Endothelial cell of umbilical vein (primary cell): ENCODE measurements at regions not wholly inside any gene's neighbourhood (a gene's known extent, or its start where the extent isn't known, plus 50 kb on each side); places are given as distances from the start of the nearest gene placed in this dataset.

Experiments
- BruUV-seq: library from RNA; stranded (reverse); fragments of 400-500 nt; replicated peaks from 2 replicates; lab custom pipeline; 2021; lab: Mats Ljungman, UMichigan
- CTCF ChIA-PET: fragments of 300-600, 350-600 bp; sonication (Branson Sonifier 250); formaldehyde crosslinking; loops from one replicate; lab custom pipeline; 2021; ENCODE audit warnings: antibody characterized with exemption, inconsistent platforms; lab: Charles Lee
- POLR2A ChIA-PET: fragments of 300-600, 350-600 bp; sonication (Branson Sonifier 250); formaldehyde crosslinking; loops from one replicate; lab custom pipeline; 2021; ENCODE audit warnings: antibody characterized with exemption, inconsistent platforms; lab: Charles Lee
- DNase-seq: peaks from one replicate; pipeline ENCODE4 v3.0.0-alpha.2; 2011; ENCODE audit warnings: low read depth, low spot score
- FAIRE-seq: peaks from 2 replicates; lab custom pipeline; 2011; peaks lifted over from hg19 to GRCh38; lab: Jason Lieb, UNC
- H2AFZ ChIP-seq: 2 replicates; pipeline ENCODE4 v1.6.0; 2012; ENCODE audit warnings: low read depth, low read length, control low read depth, inconsistent platforms
- H3K27ac ChIP-seq: 2 replicates; pipeline ENCODE4 v1.5.1; 2011; ENCODE audit warnings: low read depth, mild to moderate bottlenecking, control low read depth, low read length, moderate library complexity; ENCODE audit not compliant: insufficient read depth
- H3K27me3 ChIP-seq, 2 experiments: 2 replicates each; pipeline versions ENCODE4 v1.6.0 to v1.6.1; 2011; ENCODE audit warnings: low read length in 2 of 2, mixed read lengths in 1 of 2; ENCODE audit not compliant: control insufficient read depth in 2 of 2, insufficient read depth in 2 of 2
- H3K36me3 ChIP-seq, 2 experiments: 2 replicates in 1 of 2; 3 replicates in 1 of 2; pipeline ENCODE4 v1.5.1; 2011; ENCODE audit warnings: low read length in 2 of 2, mild to moderate bottlenecking in 1 of 2, moderate library complexity in 1 of 2; ENCODE audit not compliant: control insufficient read depth in 2 of 2, insufficient read depth in 2 of 2; ENCODE audit errors: extremely low read depth in 1 of 2
- H3K4me1 ChIP-seq: 3 replicates; pipeline ENCODE4 v1.5.1; 2011; ENCODE audit warnings: mild to moderate bottlenecking, low read length; ENCODE audit not compliant: control insufficient read depth, insufficient read depth; ENCODE audit errors: extremely low read depth
- H3K4me2 ChIP-seq: 2 replicates; pipeline ENCODE4 v1.6.1; 2011; ENCODE audit warnings: low read length, control low read depth, mixed read lengths; ENCODE audit not compliant: insufficient read depth
- H3K4me3 ChIP-seq, 3 experiments: fragments of 200-600 bp in 1 of 3; sonication (generic), shearing (Covaris generic) in 1 of 3; replicated peaks in 1 of 3; 2 replicates each; pipeline ENCODE4 v1.5.1; 2011 to 2016; ENCODE audit warnings: control low read depth in 3 of 3, low read length in 3 of 3, mild to moderate bottlenecking in 2 of 3, inconsistent platforms in 1 of 3, low read depth in 1 of 3, moderate library complexity in 1 of 3; ENCODE audit not compliant: insufficient read depth in 1 of 3
- H3K79me2 ChIP-seq: 2 replicates; pipeline ENCODE4 v1.6.0; 2012; ENCODE audit warnings: low read length, inconsistent platforms; ENCODE audit not compliant: control insufficient read depth, insufficient read depth
- H3K9ac ChIP-seq: replicated peaks from 2 replicates; pipeline ENCODE3; 2011; ENCODE audit warnings: low read length, control low read depth; ENCODE audit not compliant: insufficient read depth; ENCODE audit errors: extremely low read depth
- H3K9me1 ChIP-seq: replicated peaks from 3 replicates; pipeline ENCODE4 v1.6.0; 2011; ENCODE audit warnings: mild to moderate bottlenecking, low read length; ENCODE audit not compliant: control insufficient read depth, insufficient read depth; ENCODE audit errors: extremely low read depth
- H3K9me3 ChIP-seq: replicated peaks from 2 replicates; pipeline ENCODE4 v1.5.1; 2012; ENCODE audit warnings: low read length, inconsistent platforms; ENCODE audit not compliant: control insufficient read depth, insufficient read depth
- H4K20me1 ChIP-seq: replicated peaks from 2 replicates; pipeline ENCODE3; 2011; ENCODE audit warnings: mild to moderate bottlenecking, low read length; ENCODE audit not compliant: control insufficient read depth, insufficient read depth; ENCODE audit errors: extremely low read depth
- EZH2 ChIP-seq: IDR thresholded peaks from 2 replicates; pipeline ENCODE4 v1.6.1; 2012; ENCODE audit warnings: borderline replicate concordance, low read depth, mild to moderate bottlenecking, moderate library complexity, low read length, inconsistent platforms; ENCODE audit not compliant: severe bottlenecking
- FOS ChIP-seq: IDR thresholded peaks from 2 replicates; pipeline ENCODE4 v1.6.1; 2011; ENCODE audit warnings: mild to moderate bottlenecking, low read length, moderate library complexity, borderline replicate concordance; ENCODE audit not compliant: insufficient read depth
- GATA2 ChIP-seq: IDR thresholded peaks from 2 replicates; pipeline ENCODE4 v1.7.0; 2011; ENCODE audit warnings: low read depth, mild to moderate bottlenecking, moderate library complexity, mixed read lengths, low read length; ENCODE audit not compliant: insufficient read length, insufficient read depth
- JUN ChIP-seq: IDR thresholded peaks from 2 replicates; pipeline ENCODE4 v1.6.1; 2011; ENCODE audit warnings: borderline replicate concordance, low read depth; ENCODE audit not compliant: insufficient read length, insufficient read depth
- MAX ChIP-seq: IDR thresholded peaks from 2 replicates; pipeline ENCODE4 v1.6.1; 2011; ENCODE audit not compliant: insufficient read depth, insufficient read length
- MYC ChIP-seq: IDR thresholded peaks from one replicate; pipeline ENCODE4 v1.6.1; 2011; ENCODE audit warnings: mild to moderate bottlenecking, low read depth, low read length
- POLR2A ChIP-seq: IDR thresholded peaks from 2 replicates; pipeline ENCODE4 v1.6.1; 2012; ENCODE audit warnings: low read depth, mild to moderate bottlenecking, control low read depth, low read length
- POLR2AphosphoS5 ChIP-seq: IDR thresholded peaks from 2 replicates; pipeline ENCODE4 v1.6.1; 2012; ENCODE audit warnings: low read depth, mild to moderate bottlenecking, control low read depth, low read length, moderate library complexity; ENCODE audit not compliant: insufficient read depth
- dilution Hi-C: fragments of 300-500 bp; cut with MboI; formaldehyde crosslinking; loops from one replicate; pipeline ENCODE4 v1.15.0; 2019; ENCODE audit warnings: low sequenced_read_pairs; ENCODE audit not compliant: extremely low pct_ligation_motif_present
- intact Hi-C: fragments of 100-400 bp; cut with micrococcal nuclease; formaldehyde crosslinking; loops from one replicate; pipeline ENCODE4 v1.10.0; 2022
- TF ChIP-seq, protein P1 (sequence below), 2 donors: IDR thresholded peaks; 1 replicate in 1 of 2; 2 replicates in 1 of 2; pipeline ENCODE4 v1.5.1; 2011; ENCODE audit warnings: low read length in 2 of 2, mild to moderate bottlenecking in 2 of 2, moderate library complexity in 2 of 2, control low read depth in 1 of 2, inconsistent platforms in 1 of 2, low read depth in 1 of 2; ENCODE audit not compliant: insufficient read depth in 1 of 2; ENCODE audit errors: extremely low read depth in 1 of 2

- Histone ChIP-seq H2AFZ (no peak overlapping the region), H3K9ac (no peak overlapping the region), H3K27ac (no peak overlapping the region), H3K9me1 (no peaks in the 10 kb centered on the region), H3K4me2 (no peak overlapping the region), H4K20me1 (no peaks in the 10 kb centered on the region), H3K4me3 (no peak overlapping the region), H3K36me3 (no peaks in the 10 kb centered on the region), H3K9me3 (no peaks in the 10 kb centered on the region), H3K79me2 (no peaks in the 10 kb centered on the region), H3K27me3 (no peaks in the 10 kb centered on the region), H3K4me1 (no peaks in the 10 kb centered on the region)
- TF ChIP-seq GATA2, result no peak
- no peak for TF ChIP-seq POLR2A
- TF ChIP-seq POLR2AphosphoS5, result no peak
- no peak for TF ChIP-seq EZH2
- no peak for TF ChIP-seq MAX
- TF ChIP-seq JUN, result no peak
- DNase-seq (no peak), FAIRE-seq (no peak)
- intact Hi-C loops, result no loop called here
- ChIA-PET POLR2A (no interaction called here), CTCF (interaction anchor here (0.8 kb wide), 1 partner anchor 77 kb away, joined by 3 read pairs; no protein-coding TSS in a partner anchor)
- dilution Hi-C loops, result no loop called here
- BruUV-seq, result no TSS peak
Measured at GRCh38 chr5:98638701-98639100, 134.8 kb upstream of the RGMB start.

DNA sequence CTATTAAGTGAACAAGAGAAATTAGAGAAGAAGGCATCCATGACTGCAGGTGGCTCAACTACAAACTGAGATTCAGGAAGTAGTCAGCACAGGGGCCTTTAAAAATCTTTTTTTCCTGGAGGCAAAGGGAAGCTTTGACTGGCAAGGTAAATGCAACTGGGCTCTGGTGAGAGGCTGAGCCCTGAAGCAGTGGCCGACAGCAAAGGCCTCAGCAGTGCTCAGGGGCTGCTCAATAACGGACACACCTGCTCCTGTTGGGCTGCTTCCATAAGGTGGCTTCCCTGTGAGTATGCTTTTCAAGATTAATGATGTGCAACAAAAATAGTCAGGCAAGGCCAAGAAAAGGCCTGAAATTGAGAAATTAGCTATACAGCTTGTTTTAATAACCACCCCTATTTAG is 134.2 kb upstream of the RGMB start:
- H3K9ac ChIP-seq, result no peak overlapping the region
- no peaks in the 10 kb centered on the region for H3K27me3 ChIP-seq
- FAIRE-seq (no peak), DNase-seq (no peak)
- no peak overlapping the region for H3K4me2 ChIP-seq
- POLR2A ChIA-PET, result no interaction called here
- CTCF ChIA-PET, result no interaction called here
- H3K9me3 ChIP-seq, result no peaks in the 10 kb centered on the region
- H3K79me2 ChIP-seq, result no peaks in the 10 kb centered on the region
- TF ChIP-seq FOS, result no peak
- no peak for TF ChIP-seq JUN
- TF ChIP-seq, protein P1, sequence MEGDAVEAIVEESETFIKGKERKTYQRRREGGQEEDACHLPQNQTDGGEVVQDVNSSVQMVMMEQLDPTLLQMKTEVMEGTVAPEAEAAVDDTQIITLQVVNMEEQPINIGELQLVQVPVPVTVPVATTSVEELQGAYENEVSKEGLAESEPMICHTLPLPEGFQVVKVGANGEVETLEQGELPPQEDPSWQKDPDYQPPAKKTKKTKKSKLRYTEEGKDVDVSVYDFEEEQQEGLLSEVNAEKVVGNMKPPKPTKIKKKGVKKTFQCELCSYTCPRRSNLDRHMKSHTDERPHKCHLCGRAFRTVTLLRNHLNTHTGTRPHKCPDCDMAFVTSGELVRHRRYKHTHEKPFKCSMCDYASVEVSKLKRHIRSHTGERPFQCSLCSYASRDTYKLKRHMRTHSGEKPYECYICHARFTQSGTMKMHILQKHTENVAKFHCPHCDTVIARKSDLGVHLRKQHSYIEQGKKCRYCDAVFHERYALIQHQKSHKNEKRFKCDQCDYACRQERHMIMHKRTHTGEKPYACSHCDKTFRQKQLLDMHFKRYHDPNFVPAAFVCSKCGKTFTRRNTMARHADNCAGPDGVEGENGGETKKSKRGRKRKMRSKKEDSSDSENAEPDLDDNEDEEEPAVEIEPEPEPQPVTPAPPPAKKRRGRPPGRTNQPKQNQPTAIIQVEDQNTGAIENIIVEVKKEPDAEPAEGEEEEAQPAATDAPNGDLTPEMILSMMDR (IDR thresholded peaks at IDR 0.05; ENCODE audit: extremely low read depth in 1 of 2, insufficient read depth in 1 of 2, low read depth in 1 of 2, low read length in 2 of 2), result no peak
- TF ChIP-seq EZH2, result no peak
- TF ChIP-seq POLR2AphosphoS5, result no peak
- no peak for TF ChIP-seq MYC
- no peak for TF ChIP-seq GATA2
- no peak for TF ChIP-seq MAX
- TF ChIP-seq POLR2A, result no peak
- BruUV-seq, result no TSS peak
- H3K36me3 ChIP-seq, result no peaks in the 10 kb centered on the region
- H2AFZ ChIP-seq, result no peak overlapping the region
- no peaks in the 10 kb centered on the region for H4K20me1 ChIP-seq
- H3K4me1 ChIP-seq, result no peaks in the 10 kb centered on the region
- intact Hi-C loops, result no loop called here
- H3K9me1 ChIP-seq, result no peaks in the 10 kb centered on the region
- H3K4me3 ChIP-seq, result no peak overlapping the region
- H3K27ac ChIP-seq, result no peak overlapping the region
- dilution Hi-C loops, result no loop called here
